Suprapubic skin (tissue), 3 donors: ENCODE measurements at regions not wholly inside any gene's neighbourhood (a gene's known extent, or its start where the extent isn't known, plus 50 kb on each side); places are given as distances from the start of the nearest gene placed in this dataset.

Experiments
- CTCF ChIP-seq, 2 donors: fragments of 200-600 bp in 1 of 2; fragments of 450-650 bp in 1 of 2; sonication (generic) in 1 of 2; IDR thresholded peaks; one replicate each; pipeline ENCODE4 v1.5.1; 2016 to 2019; ENCODE audit warnings: antibody characterized with exemption in 2 of 2, mild to moderate bottlenecking in 1 of 2, moderate library complexity in 1 of 2
- POLR2AphosphoS5 ChIP-seq, 3 donors: sonication (generic); formaldehyde crosslinking; IDR thresholded peaks; one replicate each; pipeline ENCODE4 v1.6.1; 2017; ENCODE audit warnings: antibody characterized with exemption in 3 of 3

- TF ChIP-seq POLR2AphosphoS5 (IDR thresholded peaks at IDR 0.05) (no peak), CTCF (IDR thresholded peaks at IDR 0.05) (no peak)
Observed at GRCh38 chr5:98468188-98468869, 305.1 kb upstream of the RGMB start.
